GM19438 (cell line): ENCODE measurements at regions not wholly inside any gene's neighbourhood (a gene's known extent, or its start where the extent isn't known, plus 50 kb on each side); places are given as distances from the start of the nearest gene placed in this dataset.
"Not testable (repeated sequence)": the region's sequence is repeated elsewhere in the genome, so short reads cannot be mapped to it uniquely, and the experiment has no call there.

Experiments
- ATAC-seq: cut with Tn5 transposase; IDR thresholded peaks from one replicate; pipeline ENCODE4 v1.9.1; 2021; ENCODE audit warnings: low read depth; ENCODE audit not compliant: unreplicated experiment

- ATAC-seq: no peak
Observed at GRCh38 chr5:117417501-117417900, 842.9 kb upstream of the SEMA6A start.

DNA sequence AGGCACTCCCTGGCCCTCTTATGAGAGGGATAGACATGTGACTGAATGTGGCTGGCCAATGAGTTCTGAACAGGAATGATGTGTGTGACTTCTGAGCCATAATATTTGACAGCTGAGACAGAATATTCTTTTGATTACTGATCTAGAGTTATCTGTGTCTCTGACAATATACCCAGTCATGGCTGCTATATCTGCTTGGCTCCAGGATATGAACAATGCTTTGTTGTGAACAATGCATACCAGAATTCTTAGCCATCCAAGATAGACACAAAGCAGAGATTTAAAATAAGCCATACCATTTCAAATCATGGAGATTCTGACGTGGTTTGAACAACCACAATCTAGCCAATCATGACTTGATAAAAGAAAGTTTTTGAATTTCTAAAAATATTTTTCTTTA is 840.3 kb upstream of the SEMA6A start:
- no peak for ATAC-seq

DNA sequence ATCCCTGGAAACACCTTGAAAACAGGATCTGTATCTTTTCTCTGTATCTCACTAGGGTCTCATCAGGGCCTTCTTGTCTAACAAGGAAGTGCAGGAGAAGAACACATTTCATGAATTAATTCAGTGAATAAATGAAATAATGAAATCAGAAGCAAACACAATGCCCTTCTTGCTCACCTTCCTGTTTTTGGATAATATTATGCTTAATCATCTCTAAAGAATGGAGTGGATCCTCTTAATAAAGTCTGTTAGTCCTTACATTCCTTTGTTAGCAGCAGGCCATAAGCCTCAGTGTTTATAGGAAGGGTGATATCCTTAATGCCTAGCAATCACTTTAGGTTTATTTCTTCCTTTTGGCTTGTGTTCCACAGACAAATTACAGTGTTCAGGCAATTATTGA is 837.1 kb upstream of the SEMA6A start:
- ATAC-seq: no peak

- no peak for ATAC-seq
Observed at GRCh38 chr5:117405197-117405596, 830.6 kb upstream of the SEMA6A start.

DNA sequence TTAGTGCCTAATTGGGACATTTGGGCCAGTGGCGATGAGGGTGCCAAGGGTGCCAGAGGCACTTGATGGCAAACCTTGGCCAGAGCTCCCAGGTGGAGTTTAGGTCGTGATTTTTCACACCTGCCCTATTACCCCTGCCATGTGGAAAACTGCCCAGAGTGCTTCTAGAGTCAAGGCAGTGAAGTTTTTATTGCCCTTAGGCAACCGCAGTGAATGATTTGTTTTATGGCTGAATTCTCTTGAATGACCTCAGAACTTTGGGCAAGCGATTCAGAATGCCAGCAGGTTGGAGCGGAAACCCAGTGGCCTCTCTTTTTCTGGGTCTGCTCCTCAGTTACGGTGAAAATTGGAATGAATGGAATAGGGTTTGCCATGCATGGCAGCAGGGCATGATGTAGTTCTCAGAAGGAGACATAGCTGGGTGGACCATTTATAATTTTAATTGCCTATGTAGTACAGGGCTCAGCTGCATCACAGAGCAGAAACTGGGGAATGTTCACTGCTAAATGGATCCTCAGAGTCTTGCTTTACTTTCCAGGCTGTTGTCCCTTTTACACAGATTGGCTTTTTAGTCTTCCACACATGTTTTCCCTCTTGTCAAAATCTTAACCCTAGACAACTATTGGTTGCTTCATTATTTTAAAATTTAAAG is 820.0 kb upstream of the SEMA6A start:
- no peak for ATAC-seq

GRCh38 chr5:117393125-117393524 is 818.5 kb upstream of the SEMA6A start:
- no peak for ATAC-seq

- ATAC-seq: no peak
Observed at GRCh38 chr5:117380316-117380715, 805.7 kb upstream of the SEMA6A start.

DNA sequence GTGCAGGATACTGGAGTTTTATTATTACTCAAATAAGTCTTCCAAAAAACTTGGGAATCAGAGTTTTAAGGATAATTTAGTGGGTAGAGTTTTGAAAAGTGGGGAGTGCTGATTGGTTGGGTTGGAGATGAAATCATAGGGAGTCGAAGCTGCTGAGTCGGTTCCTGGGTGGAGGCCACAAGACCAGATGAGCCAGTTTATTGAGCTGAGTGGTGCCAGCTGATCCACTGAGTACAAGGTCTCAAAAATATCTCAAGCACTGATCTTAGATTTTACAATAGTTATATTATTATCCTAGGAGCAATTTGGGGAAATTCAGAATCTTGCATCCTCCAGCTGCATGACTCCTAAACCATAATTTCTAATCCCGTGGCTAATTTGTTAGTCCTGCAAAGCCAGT is 804.9 kb upstream of the SEMA6A start:
- ATAC-seq: no peak

GRCh38 chr5:117376748-117377147 is 802.1 kb upstream of the SEMA6A start:
- no peak for ATAC-seq

- no peak for ATAC-seq
Observed at GRCh38 chr5:117359895-117360294, 785.3 kb upstream of the SEMA6A start.

DNA sequence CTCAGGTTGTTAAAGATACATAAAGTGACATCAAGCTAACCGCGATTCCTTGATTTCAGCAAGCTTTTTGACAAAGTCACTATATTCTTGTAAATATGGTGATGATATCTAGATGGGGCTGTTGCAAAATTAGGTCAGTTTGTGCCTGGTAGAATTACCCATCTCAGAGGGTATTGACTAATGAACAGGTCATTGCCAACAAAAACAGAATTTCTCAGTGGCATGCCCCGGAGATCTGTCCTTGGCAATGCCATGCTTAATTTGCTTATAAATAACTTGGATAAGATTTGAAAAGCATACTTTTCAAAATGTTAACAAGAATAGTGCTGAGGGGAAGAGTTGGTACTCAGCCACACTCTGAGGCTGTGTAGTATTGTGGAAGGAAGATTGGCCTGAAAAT is 783.3 kb upstream of the SEMA6A start:
- no peak for ATAC-seq

GRCh38 chr5:117347280-117347679 is 772.7 kb upstream of the SEMA6A start:
- ATAC-seq: no peak

GRCh38 chr5:117343726-117344125 is 769.1 kb upstream of the SEMA6A start:
- ATAC-seq: not testable (repeated sequence)

DNA sequence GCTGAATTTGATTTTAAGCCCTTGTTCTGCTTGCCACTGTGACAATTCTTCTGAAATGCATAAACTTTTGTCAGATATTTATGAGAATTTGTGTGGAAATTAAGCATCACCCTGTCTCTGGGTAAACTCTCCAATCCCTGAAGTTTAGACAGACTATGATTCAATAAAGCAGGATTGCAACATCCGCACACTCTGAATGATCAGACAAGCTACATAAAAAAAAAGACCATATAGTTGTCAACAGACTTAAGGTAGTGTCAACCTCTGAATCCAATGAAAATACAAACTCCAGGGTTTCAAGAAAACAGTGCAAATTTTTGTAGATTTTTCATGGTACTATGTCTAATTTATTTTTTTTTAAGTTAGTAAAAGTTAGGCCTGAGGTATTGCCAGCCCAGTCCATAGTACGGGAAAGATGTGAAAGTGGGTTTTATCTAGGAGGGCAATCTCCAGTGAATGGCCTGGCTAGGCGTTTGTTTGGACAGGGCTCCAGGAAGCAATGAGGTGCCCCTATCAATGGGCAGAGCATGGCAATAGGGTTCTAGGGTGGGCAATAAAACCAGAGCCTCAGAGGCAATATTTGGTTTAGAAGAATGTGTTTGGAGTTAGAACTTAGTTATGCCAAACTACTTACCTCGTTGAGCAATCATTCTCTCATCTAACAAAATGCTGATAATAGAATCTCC is 762.6 kb upstream of the SEMA6A start:
- ATAC-seq: no peak

DNA sequence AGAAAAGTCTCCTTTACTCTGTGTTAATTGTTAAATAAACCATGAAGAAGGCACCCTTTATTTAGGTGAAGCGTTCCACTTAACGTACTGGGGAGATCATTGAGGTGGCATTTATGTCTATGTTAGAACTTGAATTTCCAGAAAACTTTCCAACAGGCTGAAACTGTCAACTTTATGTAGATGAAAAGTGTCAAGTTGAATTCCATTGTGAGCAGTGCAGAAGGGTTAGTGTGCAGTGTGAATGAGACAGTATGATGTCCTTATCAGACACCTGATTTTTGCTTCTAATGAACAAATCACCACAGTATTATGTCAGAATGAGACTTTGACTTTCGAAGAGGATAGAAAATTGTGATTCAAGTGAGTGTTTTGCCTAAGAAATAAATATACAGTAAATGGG is 761.6 kb upstream of the SEMA6A start:
- ATAC-seq: no peak

DNA sequence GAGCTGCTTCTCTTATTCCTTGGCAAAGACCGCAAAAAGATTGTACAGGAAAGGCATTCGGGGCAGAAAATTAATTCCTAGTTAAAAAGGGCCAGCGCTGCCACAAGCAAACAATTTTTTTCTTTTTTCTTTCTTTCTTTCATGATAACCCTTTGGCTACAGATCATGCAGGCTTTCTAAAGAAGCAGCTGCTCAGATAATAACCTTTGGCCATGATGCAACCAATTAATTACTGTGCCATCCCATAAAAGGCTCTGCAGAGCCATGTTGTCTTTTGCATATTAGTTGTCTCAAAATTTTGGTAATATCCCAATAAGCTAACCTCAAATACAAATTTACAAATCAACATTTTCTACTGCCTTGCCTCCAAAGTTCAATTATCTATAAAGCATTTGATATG is 758.4 kb upstream of the SEMA6A start:
- ATAC-seq: no peak

GRCh38 chr5:117332341-117332740 is 757.7 kb upstream of the SEMA6A start:
- no peak for ATAC-seq

GRCh38 chr5:117327511-117327910 is 752.9 kb upstream of the SEMA6A start:
- no peak for ATAC-seq

GRCh38 chr5:117326997-117327396 is 752.4 kb upstream of the SEMA6A start:
- no peak for ATAC-seq

- no peak for ATAC-seq
Observed at GRCh38 chr5:117318528-117318927, 743.9 kb upstream of the SEMA6A start.

DNA sequence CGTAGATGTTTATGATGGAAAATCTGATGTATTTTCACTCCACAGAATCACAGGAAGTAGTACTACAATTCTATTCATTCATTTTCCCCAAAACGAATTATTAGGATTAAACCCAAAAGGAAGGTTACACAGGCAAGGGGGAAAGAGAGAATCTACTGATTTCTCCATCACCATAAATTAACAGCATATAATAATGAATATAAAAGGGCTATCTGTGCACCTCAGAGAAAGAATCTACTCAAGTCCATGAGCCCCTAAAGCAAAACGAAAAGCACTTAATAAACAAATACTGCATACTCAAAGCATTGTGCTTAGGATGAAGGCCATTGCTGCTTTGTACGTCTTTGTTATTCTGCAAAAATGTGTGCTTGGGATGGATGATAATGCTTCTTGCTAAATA is 740.5 kb upstream of the SEMA6A start:
- no peak for ATAC-seq

DNA sequence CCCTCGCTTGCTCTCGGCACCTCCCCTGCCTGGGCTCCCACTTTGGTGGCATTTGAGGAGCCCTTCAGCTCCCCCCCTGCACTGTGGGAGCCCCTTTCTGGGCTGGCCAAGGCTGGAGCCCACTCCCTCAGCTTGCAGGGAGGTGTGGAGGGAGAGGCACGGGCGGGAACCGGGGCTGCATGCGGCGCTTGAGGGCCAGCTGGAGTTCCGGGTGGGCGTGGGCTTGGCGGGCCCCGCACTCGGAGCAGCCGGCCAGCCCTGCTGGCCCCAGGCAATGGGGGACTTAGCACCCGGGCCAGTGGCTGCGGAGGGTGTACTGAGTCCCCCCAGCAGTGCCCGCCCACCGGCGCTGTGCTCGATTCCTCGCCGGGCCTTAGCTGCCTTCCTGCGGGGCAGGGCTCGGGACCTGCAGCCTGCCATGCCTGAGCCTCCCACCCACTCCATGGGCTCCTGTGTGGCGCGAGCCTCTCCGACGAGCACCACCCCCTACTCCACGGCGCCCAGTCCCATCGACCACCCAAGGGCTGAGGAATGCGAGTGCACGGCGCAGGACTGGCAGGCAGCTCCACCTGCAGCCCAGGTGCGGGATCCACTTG is 730.0 kb upstream of the SEMA6A start:
- not testable (repeated sequence) for ATAC-seq
